Gastroesophageal sphincter (tissue), 3 donors: ENCODE measurements at regions not wholly inside any gene's neighbourhood (a gene's known extent, or its start where the extent isn't known, plus 50 kb on each side); places are given as distances from the start of the nearest gene placed in this dataset.

Experiments used
- EP300 ChIP-seq: sonication (generic); formaldehyde crosslinking; IDR thresholded peaks from one replicate; pipeline ENCODE4 v1.6.1; 2017; ENCODE audit warnings: antibody characterized with exemption, mild to moderate bottlenecking
- POLR2A ChIP-seq, 2 donors: fragments of 450-650 bp; IDR thresholded peaks; one replicate each; pipeline ENCODE4 v1.6.1; 2017; ENCODE audit warnings: antibody characterized with exemption in 2 of 2, mild to moderate bottlenecking in 2 of 2, moderate library complexity in 1 of 2
- POLR2AphosphoS5 ChIP-seq: sonication (generic); formaldehyde crosslinking; IDR thresholded peaks from one replicate; pipeline ENCODE4 v1.6.1; 2017; ENCODE audit warnings: antibody characterized with exemption
- TF ChIP-seq, protein P1 (sequence below), 4 experiments: fragments of 200-600 bp in 2 of 4; fragments of 450-650 bp in 2 of 4; sonication (generic) in 1 of 4; IDR thresholded peaks; one replicate each; pipeline ENCODE4 v1.5.1; 2017 to 2019; ENCODE audit warnings: antibody characterized with exemption in 4 of 4, mild to moderate bottlenecking in 2 of 4, moderate library complexity in 2 of 4

DNA sequence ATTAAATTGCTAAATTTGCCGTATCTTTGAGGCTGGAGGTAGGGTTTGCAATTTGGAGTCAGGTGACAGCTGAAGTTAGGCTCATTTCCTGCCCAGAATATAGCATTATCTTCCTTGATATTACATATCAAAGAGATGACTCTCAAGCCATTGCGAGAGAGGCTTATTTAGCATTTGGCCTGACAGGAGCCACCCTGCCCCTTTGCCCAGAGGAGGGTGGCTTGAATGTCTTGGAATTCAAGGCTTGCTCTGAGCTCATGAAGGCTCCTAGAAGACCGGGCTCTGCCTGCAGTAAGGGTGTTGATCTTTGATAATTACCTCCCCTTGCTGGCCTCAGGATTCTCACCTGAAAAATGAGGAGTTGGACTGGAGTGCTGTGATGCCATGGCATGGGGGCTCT is 251.4 kb upstream of the C2CD4B start:
- TF ChIP-seq EP300 (no peak), POLR2A (IDR thresholded peaks at IDR 0.05) (no peak), POLR2AphosphoS5 (no peak)
- TF ChIP-seq, protein P1, sequence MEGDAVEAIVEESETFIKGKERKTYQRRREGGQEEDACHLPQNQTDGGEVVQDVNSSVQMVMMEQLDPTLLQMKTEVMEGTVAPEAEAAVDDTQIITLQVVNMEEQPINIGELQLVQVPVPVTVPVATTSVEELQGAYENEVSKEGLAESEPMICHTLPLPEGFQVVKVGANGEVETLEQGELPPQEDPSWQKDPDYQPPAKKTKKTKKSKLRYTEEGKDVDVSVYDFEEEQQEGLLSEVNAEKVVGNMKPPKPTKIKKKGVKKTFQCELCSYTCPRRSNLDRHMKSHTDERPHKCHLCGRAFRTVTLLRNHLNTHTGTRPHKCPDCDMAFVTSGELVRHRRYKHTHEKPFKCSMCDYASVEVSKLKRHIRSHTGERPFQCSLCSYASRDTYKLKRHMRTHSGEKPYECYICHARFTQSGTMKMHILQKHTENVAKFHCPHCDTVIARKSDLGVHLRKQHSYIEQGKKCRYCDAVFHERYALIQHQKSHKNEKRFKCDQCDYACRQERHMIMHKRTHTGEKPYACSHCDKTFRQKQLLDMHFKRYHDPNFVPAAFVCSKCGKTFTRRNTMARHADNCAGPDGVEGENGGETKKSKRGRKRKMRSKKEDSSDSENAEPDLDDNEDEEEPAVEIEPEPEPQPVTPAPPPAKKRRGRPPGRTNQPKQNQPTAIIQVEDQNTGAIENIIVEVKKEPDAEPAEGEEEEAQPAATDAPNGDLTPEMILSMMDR (IDR thresholded peaks at IDR 0.05): no peak
